ENCODE measurements at regions not wholly inside any gene's neighbourhood (a gene's known extent, or its start where the extent isn't known, plus 50 kb on each side); places are given as distances from the start of the nearest gene placed in this dataset.

DNA sequence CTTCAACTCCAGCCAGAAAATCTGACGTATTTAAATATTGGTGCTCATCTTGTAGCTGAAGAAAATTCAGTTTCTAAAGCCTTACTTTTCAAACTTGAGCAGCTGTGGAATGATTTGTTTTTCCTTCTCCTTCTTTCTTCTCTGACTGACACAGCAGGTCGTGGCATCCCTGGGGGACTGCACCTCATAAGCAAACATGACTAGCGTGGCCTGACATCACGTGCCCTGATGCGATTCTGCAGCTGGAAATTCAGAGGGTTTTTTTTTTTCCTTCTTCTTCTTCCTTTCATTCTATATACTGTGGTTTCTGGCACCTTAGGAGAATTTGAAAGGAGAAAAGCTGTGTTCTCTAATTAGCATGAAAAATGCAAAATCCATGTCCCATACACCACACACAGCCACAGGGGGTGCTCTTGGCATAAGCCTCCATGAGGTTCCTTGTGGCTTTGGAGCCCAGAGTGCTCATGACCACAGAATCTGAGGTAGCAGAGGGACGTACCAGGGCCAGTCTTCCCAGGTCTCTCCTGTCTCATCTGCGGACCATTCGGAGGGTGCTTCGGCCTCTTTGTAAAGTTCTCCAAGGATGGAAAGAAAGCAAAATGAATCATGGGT is 258.5 kb upstream of the CDH4 start:
- no peak overlapping the region for H3K4me3 ChIP-seq (ENCODE audit: extremely low read depth in 1 of 4, insufficient read depth in 2 of 4, low read depth in 3 of 4, low read length in 4 of 4)
- no peak overlapping the region for H3K4ac ChIP-seq (replicated peaks; ENCODE audit: insufficient read length, low read depth, low read length)
- H3K23ac ChIP-seq (ENCODE audit: insufficient read length), result no peak overlapping the region
- H3K79me2 ChIP-seq (ENCODE audit: control insufficient read depth in 1 of 2, insufficient read depth in 2 of 2, low read length in 2 of 2), result no peaks in the 10 kb centered on the region
- no peak overlapping the region for H3K4me2 ChIP-seq (ENCODE audit: insufficient read depth in 1 of 2, low read depth in 2 of 2, low read length in 2 of 2)
- H3K79me1 ChIP-seq (ENCODE audit: low read depth, low read length), result no peaks in the 10 kb centered on the region
- H2BK15ac ChIP-seq (ENCODE audit: low read length), result no peak overlapping the region
- H3K9me3 ChIP-seq (ENCODE audit: insufficient read depth in 2 of 2, low read depth in 1 of 2, low read length in 1 of 2), result no peaks in the 10 kb centered on the region
- DNase-seq (ENCODE audit: low read depth in 1 of 2, low spot score in 2 of 2) (no peak), FAIRE-seq (no peak)
- no peak overlapping the region for H2BK120ac ChIP-seq (replicated peaks; ENCODE audit: low read depth, low read length)
- H4K8ac ChIP-seq (ENCODE audit: extremely low read depth, insufficient read depth, low read length), result no peak overlapping the region
- no peak overlapping the region for H2AK5ac ChIP-seq (ENCODE audit: low read depth, low read length)
- no peak overlapping the region for H4K91ac ChIP-seq (replicated peaks; ENCODE audit: insufficient read length, low read length)
- H3K14ac ChIP-seq (ENCODE audit: insufficient read length), result no peak overlapping the region
- no peak overlapping the region for H3K56ac ChIP-seq (replicated peaks; ENCODE audit: insufficient read length, low read depth, low read length)
- no peaks in the 10 kb centered on the region for H3K23me2 ChIP-seq (ENCODE audit: low read depth, low read length)
- no peaks in the 10 kb centered on the region for H4K20me1 ChIP-seq (replicated peaks in 1 of 2; ENCODE audit: control insufficient read depth in 1 of 2, insufficient read depth in 2 of 2, low read length in 2 of 2)
- peak; percentile 5 to 32; a peak in 3 of 4 replicates for TF ChIP-seq RAD21 (IDR thresholded peaks at IDR 0.05 in 1 of 2, conservative IDR thresholded peaks at IDR 0.05 in 1 of 2; ENCODE audit: low read depth in 2 of 2, low read length in 2 of 2)
- TF ChIP-seq RNF2 (IDR thresholded peaks at IDR 0.05; ENCODE audit: borderline replicate concordance, low read depth, low read length, missing control alignments, poor library complexity, severe bottlenecking), result no peak
- no peak overlapping the region for H2AFZ ChIP-seq (ENCODE audit: low read length)
- ChIA-PET CTCF (ENCODE audit: partially characterized antibody) (interaction anchor here (1.4 kb wide), 1 partner anchor 8 kb away, joined by 4 read pairs; no protein-coding TSS in a partner anchor), POLR2A (ENCODE audit: partially characterized antibody) (no interaction called here)
- H3K36me3 ChIP-seq (ENCODE audit: control insufficient read depth in 2 of 4, insufficient read depth in 4 of 4, low read length in 3 of 4), result no peaks in the 10 kb centered on the region
- H3K4me1 ChIP-seq (replicated peaks in 1 of 4; ENCODE audit: control insufficient read depth in 3 of 4, insufficient read depth in 4 of 4, low read length in 3 of 4), result peaks cover 0 to 4% (median 1%) of the 10 kb centered on the region in 4 experiments; a peak in 3 of 7 replicates
- H2BK12ac ChIP-seq (ENCODE audit: low read depth, low read length), result no peak overlapping the region
- H2BK20ac ChIP-seq (ENCODE audit: low read length), result no peak overlapping the region
- H3K27ac ChIP-seq (ENCODE audit: low read depth, low read length), result no peak overlapping the region
- no peak overlapping the region for H4K5ac ChIP-seq (ENCODE audit: insufficient read length, low read depth, low read length)
- H3K18ac ChIP-seq (ENCODE audit: extremely low read depth, low read length), result no peak overlapping the region
- 90% methylated on average over 9 of the region's 9 CpGs; no CpG with 5 or more reads in 1 of the 2 experiments for WGBS, 2 experiments (ENCODE audit: extremely low coverage in 1 of 2, insufficient coverage in 1 of 2, insufficient read length in 1 of 2, insufficient replicate concordance in 2 of 2, low coverage in 1 of 2, low lambda C conversion rate in 2 of 2, missing lambda C conversion rate in 1 of 2)
- H3K27me3 ChIP-seq (replicated peaks in 1 of 4; ENCODE audit: control insufficient read depth in 3 of 4, extremely low read depth in 1 of 4, insufficient read depth in 3 of 4, low read length in 3 of 4), result peaks cover 0 to 10% (median 4%) of the 10 kb centered on the region in 4 experiments; a peak in 4 of 7 replicates
- no peak overlapping the region for H2BK5ac ChIP-seq (ENCODE audit: low read depth, low read length)
- H3K9ac ChIP-seq (replicated peaks in 1 of 4; ENCODE audit: extremely low read depth in 1 of 4, low read depth in 3 of 4, low read length in 3 of 4), result no peak overlapping the region

Measured in H1 (cell line).